ENCODE measurements at regions not wholly inside any gene's neighbourhood (a gene's known extent, or its start where the extent isn't known, plus 50 kb on each side); places are given as distances from the start of the nearest gene placed in this dataset.

DNA sequence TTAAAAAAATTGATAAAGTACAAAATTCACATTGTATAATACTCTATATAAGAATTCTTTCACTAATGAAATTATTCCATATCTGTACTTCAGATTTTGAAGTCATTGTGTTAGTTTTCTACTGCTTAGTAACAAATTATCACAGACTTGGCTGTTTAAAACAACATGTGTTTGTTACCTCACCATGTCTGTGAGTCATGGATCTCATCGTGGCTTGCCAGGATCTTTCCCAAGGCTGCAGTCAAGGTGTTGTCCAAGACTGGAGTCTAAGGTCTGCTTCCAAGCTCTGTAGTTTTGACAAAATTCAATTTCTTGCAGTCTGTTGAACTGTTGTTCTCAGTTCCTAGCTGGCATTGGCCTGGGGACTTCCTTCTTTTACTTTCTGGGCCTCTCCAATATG is 1286.9 kb downstream of the ADGRL3 start:
- DNase-seq (ENCODE audit: low read depth, low spot score) = no peak
- Mint-ChIP-seq H3K27me3 (ENCODE audit: low read depth) (no peaks in the 10 kb centered on the region), H3K27ac (ENCODE audit: unreplicated experiment) (no peak overlapping the region), H3K4me1 (no peaks in the 10 kb centered on the region), H3K4me3 (no peak overlapping the region), H3K36me3 (ENCODE audit: low read depth) (no peaks in the 10 kb centered on the region), H3K9me3 (peaks cover 3% of the 10 kb centered on the region)
- TF ChIP-seq, protein P1, sequence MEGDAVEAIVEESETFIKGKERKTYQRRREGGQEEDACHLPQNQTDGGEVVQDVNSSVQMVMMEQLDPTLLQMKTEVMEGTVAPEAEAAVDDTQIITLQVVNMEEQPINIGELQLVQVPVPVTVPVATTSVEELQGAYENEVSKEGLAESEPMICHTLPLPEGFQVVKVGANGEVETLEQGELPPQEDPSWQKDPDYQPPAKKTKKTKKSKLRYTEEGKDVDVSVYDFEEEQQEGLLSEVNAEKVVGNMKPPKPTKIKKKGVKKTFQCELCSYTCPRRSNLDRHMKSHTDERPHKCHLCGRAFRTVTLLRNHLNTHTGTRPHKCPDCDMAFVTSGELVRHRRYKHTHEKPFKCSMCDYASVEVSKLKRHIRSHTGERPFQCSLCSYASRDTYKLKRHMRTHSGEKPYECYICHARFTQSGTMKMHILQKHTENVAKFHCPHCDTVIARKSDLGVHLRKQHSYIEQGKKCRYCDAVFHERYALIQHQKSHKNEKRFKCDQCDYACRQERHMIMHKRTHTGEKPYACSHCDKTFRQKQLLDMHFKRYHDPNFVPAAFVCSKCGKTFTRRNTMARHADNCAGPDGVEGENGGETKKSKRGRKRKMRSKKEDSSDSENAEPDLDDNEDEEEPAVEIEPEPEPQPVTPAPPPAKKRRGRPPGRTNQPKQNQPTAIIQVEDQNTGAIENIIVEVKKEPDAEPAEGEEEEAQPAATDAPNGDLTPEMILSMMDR (conservative IDR thresholded peaks at IDR 0.05) = no peak

DNA sequence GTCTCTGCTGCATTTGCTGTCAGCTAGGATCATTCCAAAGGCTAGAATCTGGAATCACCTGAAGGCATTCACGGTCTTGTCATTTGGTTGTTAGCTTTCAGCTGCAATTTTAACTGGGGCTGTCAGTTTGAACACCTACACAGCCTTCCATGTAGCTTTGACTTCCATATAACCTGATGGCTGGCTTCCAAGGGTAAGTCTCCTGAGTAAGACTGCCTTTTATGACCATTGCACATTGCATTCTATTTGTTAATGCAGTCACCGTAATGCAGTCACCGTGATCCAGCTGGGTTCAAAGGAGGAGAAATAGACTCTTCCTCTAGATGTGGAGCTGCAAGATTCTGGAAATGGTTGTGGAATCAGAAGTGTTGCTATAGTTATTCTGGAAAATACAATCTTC is 1284.2 kb downstream of the ADGRL3 start:
- H3K27me3 Mint-ChIP-seq (ENCODE audit: low read depth) = no peaks in the 10 kb centered on the region
- H3K4me3 Mint-ChIP-seq = no peak overlapping the region
- TF ChIP-seq, protein P1 (conservative IDR thresholded peaks at IDR 0.05) = no peak
- H3K9me3 Mint-ChIP-seq = peaks cover 3% of the 10 kb centered on the region
- no peaks in the 10 kb centered on the region for H3K36me3 Mint-ChIP-seq (ENCODE audit: low read depth)
- H3K4me1 Mint-ChIP-seq = no peaks in the 10 kb centered on the region
- no peak overlapping the region for H3K27ac Mint-ChIP-seq (ENCODE audit: unreplicated experiment)
- DNase-seq (ENCODE audit: low read depth, low spot score) = no peak

DNA sequence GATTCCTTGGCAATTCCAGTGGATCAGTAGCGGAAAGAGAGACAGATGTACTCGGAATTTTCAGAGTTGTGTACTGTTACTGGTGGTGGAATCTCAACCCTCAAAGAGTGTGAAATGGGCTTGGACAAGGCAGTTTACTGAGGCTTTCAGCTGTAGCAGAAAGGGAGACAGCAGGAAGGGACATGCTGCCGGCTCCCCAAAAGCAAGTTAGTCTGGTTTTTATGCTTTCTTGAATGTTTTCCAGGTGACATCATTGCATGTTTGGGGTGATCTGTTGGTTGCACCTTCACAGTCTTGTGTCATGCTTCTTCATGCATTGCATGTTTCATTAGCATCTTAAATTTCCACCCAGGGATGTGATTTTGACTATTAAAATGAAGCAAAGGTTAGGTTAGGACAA is 1282.2 kb downstream of the ADGRL3 start:
- Mint-ChIP-seq H3K4me3 (no peak overlapping the region), H3K9me3 (peaks cover 3% of the 10 kb centered on the region), H3K27me3 (ENCODE audit: low read depth) (no peaks in the 10 kb centered on the region), H3K4me1 (no peaks in the 10 kb centered on the region), H3K27ac (ENCODE audit: unreplicated experiment) (no peak overlapping the region), H3K36me3 (ENCODE audit: low read depth) (no peaks in the 10 kb centered on the region)
- TF ChIP-seq, protein P1 (conservative IDR thresholded peaks at IDR 0.05) = no peak
- DNase-seq (ENCODE audit: low read depth, low spot score) = no peak

DNA sequence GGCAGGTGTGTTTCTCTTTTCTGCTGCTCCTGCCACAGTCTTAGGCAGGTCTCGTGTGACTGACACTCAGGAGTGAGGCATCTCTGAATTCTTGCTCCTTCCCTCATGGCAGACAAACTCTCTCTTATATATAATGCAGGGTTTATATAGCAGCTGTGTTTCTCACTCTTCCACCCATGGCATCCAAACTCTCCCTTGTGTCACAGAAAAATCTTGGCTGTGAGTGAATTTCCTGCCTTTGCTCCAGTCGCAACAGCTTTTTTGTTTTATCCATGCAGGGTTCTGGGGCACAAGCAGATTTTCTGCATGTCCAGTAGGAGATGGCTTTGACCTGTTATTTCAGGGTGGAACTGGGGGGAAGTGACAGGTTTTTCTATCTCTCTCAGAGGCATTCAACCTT is 1275.5 kb downstream of the ADGRL3 start:
- Mint-ChIP-seq H3K4me1 (no peaks in the 10 kb centered on the region), H3K4me3 (no peak overlapping the region), H3K9me3 (no peaks in the 10 kb centered on the region), H3K27me3 (ENCODE audit: low read depth) (no peaks in the 10 kb centered on the region), H3K36me3 (ENCODE audit: low read depth) (no peaks in the 10 kb centered on the region), H3K27ac (ENCODE audit: unreplicated experiment) (no peak overlapping the region)
- TF ChIP-seq, protein P1 (conservative IDR thresholded peaks at IDR 0.05) = no peak
- DNase-seq (ENCODE audit: low read depth, low spot score) = no peak

DNA sequence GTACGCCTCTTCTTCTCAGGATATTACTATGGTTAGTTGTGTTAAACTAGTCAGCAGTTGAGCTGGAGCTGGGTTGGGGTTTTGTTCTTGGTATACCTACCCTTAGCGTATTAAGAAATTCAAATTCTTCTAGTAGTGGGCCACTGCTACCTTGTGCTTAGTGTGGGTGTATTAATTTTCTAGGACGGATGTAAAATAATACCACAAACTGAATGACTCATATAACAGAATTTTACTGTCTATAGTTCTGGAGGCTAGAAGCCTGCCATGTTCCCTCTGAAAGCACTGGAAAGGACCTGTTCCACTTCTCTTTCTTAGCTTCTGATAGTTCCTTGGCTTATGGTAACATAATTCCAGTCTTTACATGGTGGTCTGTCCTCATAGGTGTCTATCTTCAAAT is 1274.7 kb downstream of the ADGRL3 start:
- no peaks in the 10 kb centered on the region for H3K36me3 Mint-ChIP-seq (ENCODE audit: low read depth)
- no peak for DNase-seq (ENCODE audit: low read depth, low spot score)
- H3K4me1 Mint-ChIP-seq = no peaks in the 10 kb centered on the region
- H3K4me3 Mint-ChIP-seq = no peak overlapping the region
- no peaks in the 10 kb centered on the region for H3K9me3 Mint-ChIP-seq
- H3K27me3 Mint-ChIP-seq (ENCODE audit: low read depth) = no peaks in the 10 kb centered on the region
- TF ChIP-seq, protein P1 (conservative IDR thresholded peaks at IDR 0.05) = no peak
- no peak overlapping the region for H3K27ac Mint-ChIP-seq (ENCODE audit: unreplicated experiment)

DNA sequence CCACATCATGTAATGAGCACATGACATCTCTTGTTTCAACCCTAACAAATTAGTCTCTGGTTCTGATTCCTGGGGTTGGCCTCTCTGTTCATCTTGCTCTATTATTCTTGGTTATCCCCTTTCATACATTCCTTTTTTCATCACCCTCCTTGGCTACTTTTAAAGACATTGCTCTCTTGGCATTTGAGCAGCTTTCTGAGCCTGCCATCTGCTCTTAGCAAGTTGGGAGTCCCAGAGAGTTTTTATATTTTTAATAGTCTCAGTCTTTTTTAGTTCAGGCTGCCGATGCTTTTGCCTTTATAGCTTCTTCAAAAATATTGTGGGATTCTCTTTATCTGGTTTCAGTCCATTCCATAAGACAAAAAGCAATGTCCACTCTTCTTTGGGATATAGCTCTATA is 1270.9 kb downstream of the ADGRL3 start:
- Mint-ChIP-seq H3K27me3 (ENCODE audit: low read depth) (no peaks in the 10 kb centered on the region), H3K36me3 (ENCODE audit: low read depth) (no peaks in the 10 kb centered on the region), H3K4me3 (no peak overlapping the region), H3K27ac (ENCODE audit: unreplicated experiment) (no peak overlapping the region), H3K9me3 (peaks cover 3% of the 10 kb centered on the region), H3K4me1 (no peaks in the 10 kb centered on the region)
- TF ChIP-seq, protein P1 (conservative IDR thresholded peaks at IDR 0.05) = no peak
- no peak for DNase-seq (ENCODE audit: low read depth, low spot score)

Measured in neural crest cell (in vitro differentiated cells).